Activated CD4-positive, alpha-beta T cell treated with anti-CD3 and anti-CD28 coated beads for 4 hours (primary cell): ENCODE measurements at regions not wholly inside any gene's neighbourhood (a gene's known extent, or its start where the extent isn't known, plus 50 kb on each side); places are given as distances from the start of the nearest gene placed in this dataset.
"Not testable (repeated sequence)": the region's sequence is repeated elsewhere in the genome, so short reads cannot be mapped to it uniquely, and the experiment has no call there.

Experiments
- DNase-seq, 2 donors: peaks; one replicate each; pipeline ENCODE4 v3.0.0-alpha.2; 2020

DNA sequence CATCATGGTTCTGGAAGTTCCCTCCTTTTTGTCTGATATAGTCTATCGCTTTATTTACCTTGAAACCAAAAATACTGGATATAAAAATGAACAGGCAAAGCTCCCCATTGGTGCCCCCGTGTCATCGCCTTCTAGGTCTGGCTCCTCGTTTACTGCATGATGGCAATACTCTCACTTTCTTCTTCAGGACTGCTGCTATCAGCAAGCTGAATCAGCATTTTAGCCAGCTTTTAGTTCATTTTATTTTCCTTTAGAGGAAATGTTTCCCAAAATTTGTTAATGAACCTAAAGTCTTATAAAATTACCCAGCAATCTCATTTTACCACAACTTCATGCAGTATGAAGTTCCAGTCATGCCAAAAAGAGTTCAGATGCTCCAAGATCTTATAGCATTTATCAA is 80.5 kb downstream of the ZIC3 start:
- no peak for DNase-seq

GRCh38 chrX:137651647-137652046 is 85.7 kb downstream of the ZIC3 start:
- no peak for DNase-seq

GRCh38 chrX:137652086-137652485 is 86.2 kb downstream of the ZIC3 start:
- DNase-seq: no peak

DNA sequence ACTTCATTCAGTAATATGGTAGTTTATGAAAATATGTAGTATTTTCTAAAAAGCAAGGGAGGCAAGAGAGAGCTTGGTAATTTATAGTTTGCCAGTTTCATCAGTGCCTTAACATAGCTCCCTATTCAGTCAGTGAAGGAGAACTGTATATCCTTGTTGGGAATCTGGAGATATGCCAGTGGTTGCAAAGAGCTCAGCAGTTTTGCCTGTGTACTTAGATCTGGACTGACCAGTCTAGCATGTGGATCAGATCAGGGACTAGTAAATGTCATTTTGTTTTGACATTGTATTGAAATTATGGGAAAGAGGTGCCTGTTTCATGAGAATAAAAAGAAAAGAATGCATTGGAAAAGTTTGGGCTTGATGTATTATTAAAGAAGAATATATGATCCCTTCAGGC is 88.6 kb downstream of the ZIC3 start:
- no peak for DNase-seq

DNA sequence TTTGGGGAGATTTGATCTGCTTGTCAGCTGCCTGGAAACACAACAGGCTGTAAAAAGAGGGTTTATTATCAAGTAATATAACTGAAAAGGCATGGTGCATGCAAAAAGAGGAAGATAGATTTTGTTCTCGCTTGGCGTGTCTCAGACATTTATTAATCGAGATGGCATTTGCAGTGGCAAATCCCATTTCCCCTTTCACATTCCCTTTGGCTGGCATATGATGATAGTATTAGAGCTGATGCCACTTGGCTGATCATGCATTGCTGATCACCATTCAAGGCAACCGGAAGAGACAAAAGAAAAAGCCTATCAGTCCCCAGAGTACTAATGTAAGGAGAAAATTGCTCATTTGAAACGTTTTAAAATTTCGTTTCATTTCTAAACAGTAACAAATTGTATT is 101.8 kb downstream of the ZIC3 start:
- DNase-seq: no peak

DNA sequence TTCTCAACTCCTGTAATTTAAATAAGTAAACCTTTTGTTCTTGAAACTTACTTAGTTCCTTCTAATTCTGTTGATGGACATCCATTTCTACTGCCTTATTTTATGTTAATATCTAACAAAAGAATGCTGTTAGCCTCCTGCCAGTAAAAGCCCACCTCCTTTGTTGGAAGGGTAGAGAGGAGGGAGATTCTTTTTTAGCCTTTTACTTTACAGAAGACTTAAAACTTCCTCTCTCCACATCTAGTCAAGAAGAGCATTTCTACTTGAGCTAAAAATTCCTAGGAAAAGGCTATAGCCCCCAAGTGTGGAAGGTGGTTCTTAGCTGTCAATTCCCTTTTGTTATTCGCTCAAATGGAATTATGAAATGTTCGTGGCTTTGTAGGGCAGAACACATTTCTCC is 118.7 kb downstream of the ZIC3 start:
- DNase-seq: no peak

- DNase-seq: no peak
These were observed 129.5 kb downstream of the ZIC3 start for GRCh38 chrX:137695417-137695816.

GRCh38 chrX:137707348-137707747 is 141.4 kb downstream of the ZIC3 start:
- no peak for DNase-seq

GRCh38 chrX:137742846-137743245 is 176.9 kb downstream of the ZIC3 start:
- DNase-seq: no peak

DNA sequence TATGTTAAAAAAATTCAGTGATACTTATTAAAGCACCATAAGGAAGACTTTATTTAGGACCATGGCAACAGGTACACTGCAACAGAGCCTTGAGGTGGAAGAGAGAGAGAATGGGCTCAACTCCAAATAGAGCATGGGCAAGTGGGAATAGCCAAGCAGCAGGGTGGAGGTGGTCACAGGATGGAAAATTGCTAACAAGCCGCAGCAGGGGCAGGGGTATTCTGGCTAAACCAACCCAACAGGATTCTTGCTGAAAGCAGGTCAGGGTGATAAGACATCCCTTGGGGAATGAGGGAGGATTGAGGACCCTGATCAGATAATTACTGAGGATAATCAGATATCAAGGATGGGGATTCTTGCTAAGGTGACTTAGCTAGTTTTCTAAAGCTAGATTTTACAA is 177.5 kb downstream of the ZIC3 start:
- no peak for DNase-seq

DNA sequence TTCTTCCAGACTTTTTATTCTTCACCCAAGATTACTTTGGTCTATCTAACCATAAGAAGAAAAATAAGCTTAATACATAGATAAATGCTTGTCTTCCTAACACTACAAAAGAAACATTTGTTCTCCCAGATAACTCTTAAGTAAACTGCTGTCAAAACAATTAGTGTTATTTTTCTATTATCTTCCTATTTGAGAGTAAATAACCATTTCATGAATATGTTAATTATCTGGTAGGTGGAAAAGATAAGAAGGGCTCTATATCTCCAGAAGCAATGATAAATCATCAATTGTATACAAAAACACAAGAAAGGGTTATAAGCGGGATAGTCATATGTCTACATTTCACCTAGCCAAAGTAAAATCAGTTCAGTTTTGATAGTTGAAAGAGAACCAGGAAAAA is 180.4 kb downstream of the ZIC3 start:
- no peak for DNase-seq

DNA sequence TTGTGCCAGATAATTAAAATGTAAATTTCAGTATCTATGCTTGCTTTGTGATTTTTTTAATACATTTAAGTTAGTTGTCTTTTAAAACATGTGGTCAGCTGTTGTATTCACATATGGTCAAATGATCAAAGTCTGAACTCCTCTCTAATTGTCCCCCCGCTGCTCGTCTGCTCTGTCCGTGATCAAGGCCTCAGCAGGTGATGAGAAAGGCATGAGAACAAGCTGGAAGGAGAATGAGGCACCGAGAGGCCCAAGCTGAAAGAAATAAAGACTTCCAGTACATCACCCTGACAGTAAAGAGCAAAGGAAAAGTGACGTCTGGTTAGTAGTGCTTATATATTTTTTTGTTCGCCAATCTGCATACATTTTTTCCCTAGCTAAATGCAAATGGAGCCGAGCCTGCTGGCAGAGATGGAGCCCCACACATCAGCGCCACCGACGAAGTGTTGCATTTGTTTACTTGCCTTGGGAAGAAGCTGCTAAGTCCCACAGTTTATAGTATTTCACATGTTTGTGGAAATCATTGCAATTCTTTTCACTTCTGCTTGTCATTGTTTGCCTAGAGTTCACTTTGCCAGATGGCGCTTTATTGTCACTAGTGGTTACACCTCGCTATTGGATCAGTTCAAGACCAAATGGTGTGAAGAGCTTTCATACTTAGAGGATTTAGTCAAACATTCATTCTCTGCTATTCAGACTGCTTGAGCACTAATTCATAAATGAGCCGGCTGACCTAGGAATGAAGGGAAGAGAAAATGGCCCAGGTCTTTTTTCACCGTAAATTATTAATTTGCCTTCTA is 181.5 kb downstream of the ZIC3 start:
- DNase-seq: no peak

DNA sequence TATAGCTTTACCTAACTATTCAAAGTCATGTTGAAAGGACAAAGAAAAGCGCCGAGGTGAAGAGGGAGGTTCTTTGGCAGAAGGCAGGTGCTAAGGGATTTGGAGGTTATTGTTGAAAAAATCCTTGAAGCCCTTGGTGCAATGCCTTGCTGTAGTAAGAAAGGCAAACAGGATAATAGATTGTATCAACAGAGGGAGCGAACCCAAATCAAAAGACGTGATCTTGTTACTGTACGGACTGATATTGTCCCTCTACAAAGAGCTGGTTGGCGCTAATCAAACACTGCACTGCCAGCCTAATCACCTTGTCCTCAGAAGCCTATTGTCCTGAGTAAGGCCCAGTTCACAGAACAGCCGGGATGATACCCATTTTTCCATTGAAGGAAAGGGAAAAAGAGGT is 182.9 kb downstream of the ZIC3 start:
- no peak for DNase-seq

DNA sequence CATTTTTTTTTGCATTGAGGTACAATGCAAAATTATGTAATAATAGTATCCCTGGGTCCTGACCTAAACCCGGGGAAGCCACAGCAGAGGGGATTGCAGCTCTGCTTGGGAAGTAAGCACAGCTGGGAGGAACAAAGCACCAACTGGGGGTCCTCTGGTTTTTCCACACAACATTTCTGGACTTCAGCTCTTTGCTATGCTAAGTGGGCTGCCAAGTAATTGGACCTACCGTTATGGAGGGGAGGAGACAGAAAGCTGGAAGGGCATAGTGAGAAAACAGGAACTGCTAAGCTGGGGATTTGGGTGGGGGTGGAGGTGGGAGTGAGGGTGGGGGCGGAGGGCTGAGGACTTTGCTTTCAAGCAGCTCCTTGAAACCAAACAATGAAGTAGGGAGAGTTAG is 183.3 kb downstream of the ZIC3 start:
- DNase-seq: no peak

DNA sequence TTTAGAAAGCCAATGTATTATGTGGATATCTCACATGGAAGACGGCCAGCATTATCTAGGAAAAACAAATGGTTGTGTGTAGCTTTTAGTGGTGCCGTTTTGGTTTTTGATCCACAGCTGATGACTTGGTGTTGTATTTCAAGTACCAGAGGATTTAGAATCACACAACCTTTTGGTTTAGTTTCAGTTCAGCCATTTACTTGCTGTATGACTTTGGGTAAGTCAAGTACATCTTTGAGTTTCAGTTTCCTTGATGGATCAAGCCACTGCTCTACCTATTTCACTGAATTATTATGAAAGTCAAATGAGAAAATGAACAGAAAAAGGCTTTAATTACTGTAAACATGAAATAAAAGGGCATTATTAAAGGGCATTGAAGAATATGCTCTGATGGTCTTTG is 205.6 kb downstream of the ZIC3 start:
- DNase-seq: no peak

DNA sequence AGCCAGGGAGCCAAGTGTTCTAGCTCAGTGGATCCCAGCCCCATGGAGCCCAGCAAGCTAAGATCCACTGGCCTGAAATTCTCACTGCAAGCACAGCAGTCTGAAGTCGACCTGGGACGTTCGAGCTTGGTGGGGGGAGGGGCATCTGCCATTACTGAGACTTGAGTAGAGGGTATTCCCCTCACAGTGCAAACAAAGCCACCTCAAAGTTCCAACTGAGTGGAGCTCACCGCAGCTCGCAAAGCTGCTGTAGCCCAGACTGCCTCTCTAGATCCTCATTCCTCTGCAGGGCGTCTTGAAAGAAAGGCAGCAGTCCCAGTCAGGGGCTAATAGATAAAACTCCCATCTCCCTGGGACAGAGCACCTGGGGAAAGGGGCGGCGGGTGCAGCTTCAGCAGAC is 226.3 kb downstream of the ZIC3 start:
- DNase-seq: no peak

DNA sequence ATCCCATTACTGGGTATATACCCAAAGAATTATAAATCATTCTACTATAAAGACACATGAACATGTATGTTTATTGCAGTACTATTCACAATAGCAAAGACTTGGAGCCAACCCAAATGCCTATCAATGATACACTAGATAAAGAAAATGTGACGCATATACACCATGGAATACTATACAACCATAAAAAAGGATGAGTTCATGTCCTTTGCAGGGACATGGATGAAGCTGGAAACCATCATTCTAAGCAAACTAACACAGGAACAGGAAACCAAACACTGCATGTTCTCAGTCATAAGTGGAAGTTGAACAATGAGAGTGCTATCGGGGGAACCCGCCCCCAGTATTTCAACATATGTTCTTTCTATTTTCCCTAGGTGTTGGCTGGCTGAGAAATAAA is 232.0 kb downstream of the ZIC3 start:
- not testable (repeated sequence) for DNase-seq

DNA sequence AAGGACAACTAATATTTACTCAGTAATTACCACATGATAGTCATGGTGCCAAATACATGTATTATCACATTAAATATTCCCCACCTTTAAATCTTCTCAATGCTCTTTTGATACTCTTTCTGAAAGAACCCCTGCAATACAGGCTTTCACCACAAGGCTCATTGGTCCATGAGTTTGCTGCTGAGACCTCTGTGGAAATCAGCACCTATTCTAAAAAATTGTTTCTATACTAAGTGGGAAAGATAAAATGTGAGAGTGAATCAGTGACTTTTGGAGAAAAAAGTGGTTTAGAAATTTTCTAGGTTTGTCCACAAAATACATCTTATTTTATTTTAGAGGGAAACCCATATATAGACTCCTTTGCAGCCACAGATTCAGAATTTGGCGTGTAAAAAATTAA is 257.3 kb downstream of the ZIC3 start:
- no peak for DNase-seq

DNA sequence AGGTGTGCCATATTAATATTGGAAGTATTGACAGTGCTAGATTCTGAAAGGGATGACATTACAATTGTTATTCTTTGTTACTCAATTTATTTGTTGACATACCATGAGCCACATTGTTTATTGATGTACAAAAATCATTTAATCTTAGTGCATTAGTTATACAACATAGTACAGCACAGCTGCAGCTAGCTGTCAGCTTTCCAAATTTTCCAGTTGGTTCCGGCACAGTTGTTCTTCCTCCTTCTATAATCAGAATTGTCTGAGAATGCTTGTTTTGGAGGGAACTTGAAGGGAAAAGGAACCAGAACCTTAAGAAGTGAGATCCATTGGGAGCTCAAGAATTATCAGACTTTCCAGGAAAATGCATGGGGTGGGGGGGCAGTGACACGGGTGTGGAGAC is 281.4 kb downstream of the ZIC3 start:
- no peak for DNase-seq

DNA sequence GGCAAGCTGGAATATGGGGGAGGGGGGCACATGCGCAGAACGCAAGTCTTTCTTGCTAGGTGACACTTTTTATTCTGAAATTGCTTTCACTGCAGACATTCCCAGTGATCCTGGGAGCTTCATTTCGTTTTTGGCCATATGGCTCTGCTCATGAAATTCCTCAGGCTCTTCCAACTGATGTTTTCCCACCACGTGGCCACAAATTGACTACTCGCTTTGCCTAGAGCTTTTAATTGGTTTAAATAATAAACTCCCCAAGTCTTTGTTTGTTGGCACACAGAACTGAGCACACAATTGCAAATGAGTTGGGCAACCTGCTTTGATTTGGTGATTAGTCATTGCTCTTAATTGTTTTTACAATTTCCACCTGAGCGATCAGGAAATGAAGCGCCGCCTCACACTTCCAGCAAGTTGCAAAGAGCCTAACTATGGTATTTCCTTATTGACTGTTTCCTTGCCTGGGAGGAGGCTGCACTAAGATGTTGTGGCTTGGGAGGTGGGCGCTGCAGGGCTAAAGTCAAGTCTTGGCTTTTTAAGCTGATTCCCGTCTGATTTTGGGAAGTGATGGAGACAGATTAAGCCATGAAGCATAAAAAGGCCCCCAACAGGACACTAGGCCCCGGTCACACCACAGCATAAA is 282.5 kb downstream of the ZIC3 start:
- DNase-seq: no peak

DNA sequence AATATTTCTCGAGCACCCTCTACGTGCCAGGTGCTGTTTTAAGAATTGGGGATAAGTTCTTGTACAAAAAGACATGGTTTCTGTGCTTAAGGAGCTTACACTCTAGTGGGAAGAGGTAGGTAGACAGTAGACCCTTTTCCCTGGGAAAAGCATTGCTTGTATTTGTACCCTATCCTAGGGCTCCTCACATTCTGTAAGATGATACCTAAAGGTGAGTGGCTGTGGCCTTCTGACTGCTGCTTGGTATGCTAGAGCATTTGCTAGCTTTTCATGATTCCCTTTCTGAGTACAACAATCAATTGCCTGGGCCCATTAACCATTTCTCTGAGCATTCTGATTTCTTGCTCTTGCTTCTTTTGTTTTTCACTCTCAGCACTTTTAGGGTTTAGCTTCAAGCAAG is 286.6 kb downstream of the ZIC3 start:
- DNase-seq: no peak

DNA sequence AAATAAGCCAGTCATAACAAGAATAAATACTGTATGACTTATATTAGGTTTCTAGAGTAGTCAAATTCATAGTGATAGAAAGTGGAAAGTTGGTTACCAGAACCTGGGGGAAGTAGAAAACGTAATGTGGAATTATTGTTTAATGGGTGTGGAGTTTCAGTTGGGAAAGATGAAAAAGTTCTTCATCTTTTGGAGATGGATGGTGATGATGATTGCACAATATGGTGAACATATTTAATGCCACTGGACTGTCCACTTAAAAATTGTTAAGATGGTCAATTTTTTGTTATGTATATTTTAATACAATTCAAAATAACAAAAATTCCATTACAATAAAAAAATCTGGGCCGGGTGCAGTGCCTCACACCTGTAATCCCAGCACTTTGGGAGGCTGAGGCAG is 289.6 kb downstream of the ZIC3 start:
- DNase-seq: no peak

- no peak for DNase-seq
These were observed 292.2 kb downstream of the ZIC3 start for GRCh38 chrX:137858106-137858505.

DNA sequence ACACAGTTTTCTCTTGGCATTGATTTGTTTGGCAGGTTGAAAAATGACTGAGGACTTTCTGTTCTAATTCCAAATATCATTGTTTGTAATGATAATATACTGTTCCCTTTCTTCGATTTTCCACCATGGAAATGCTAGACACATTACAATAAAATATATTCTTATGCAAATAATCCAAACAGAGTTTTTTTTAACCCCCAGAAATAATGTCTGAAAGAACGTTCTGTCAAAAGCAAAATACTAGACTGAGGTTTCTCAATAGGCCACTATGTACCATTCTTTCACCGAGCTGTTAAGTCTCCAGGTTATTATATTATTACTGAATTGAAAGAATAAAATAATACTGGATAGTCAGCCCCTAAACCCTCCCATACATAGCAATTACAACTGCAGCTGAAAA is 312.5 kb downstream of the ZIC3 start:
- no peak for DNase-seq

DNA sequence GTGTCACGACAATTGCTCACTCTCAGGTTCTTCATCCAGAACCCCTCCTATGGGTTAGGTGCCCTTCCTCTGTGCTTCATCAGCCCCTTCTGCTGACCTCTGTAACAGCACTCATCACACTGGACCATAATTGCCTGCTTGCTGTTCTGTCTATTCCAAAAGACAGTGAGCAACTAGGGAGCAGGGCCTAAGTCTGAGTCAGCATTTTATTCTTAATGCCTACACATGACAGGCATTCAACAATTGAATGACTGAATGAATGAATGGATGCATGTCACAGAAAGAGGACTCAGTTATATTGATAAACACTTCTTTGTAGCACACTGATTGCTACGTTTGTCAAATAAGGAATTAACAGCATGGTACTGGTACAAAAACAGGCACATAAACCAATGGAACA is 317.0 kb downstream of the ZIC3 start:
- DNase-seq: no peak
